Stomach (tissue), 4 donors: ENCODE measurements at regions not wholly inside any gene's neighbourhood (a gene's known extent, or its start where the extent isn't known, plus 50 kb on each side); places are given as distances from the start of the nearest gene placed in this dataset.

ENCODE experiments used
- CTCF ChIP-seq, 7 experiments: fragments of 450-650 bp in 4 of 7; fragments of 200-600 bp in 3 of 7; sonication (generic) in 3 of 7; IDR thresholded peaks; one replicate each; pipeline ENCODE4 v1.5.1; 2016 to 2019; ENCODE audit warnings: antibody characterized with exemption in 7 of 7, control low read depth in 2 of 7, mild to moderate bottlenecking in 1 of 7
- EP300 ChIP-seq: sonication (generic); formaldehyde crosslinking; IDR thresholded peaks from one replicate; pipeline ENCODE4 v1.6.1; 2017; ENCODE audit warnings: antibody characterized with exemption

GRCh38 chr18:37975446-37975845 lies 409.8 kb upstream of the CELF4 start:
- TF ChIP-seq CTCF (IDR thresholded peaks at IDR 0.05) = no peak
- TF ChIP-seq EP300 = no peak
